SK-N-SH treated with all-trans-retinoic acid at 6 μM for 48 hours (cell line): ENCODE measurements at regions not wholly inside any gene's neighbourhood (a gene's known extent, or its start where the extent isn't known, plus 50 kb on each side); places are given as distances from the start of the nearest gene placed in this dataset.

Experiments
- CSDC2 ChIP-seq: fragments of 250-450 bp; sonication (Bioruptor Pico); IDR thresholded peaks from 2 replicates; pipeline ENCODE4 v1.5.0; 2020; ENCODE audit warnings: mild to moderate bottlenecking, moderate library complexity
- PATZ1 ChIP-seq: fragments of 250-450 bp; sonication (Bioruptor Pico); IDR thresholded peaks from 2 replicates; pipeline ENCODE4 v1.8.0; 2020; ENCODE audit warnings: mild to moderate bottlenecking, moderate library complexity, borderline replicate concordance
- POU6F1 ChIP-seq: fragments of 250-450 bp; sonication (Bioruptor Pico); IDR thresholded peaks from 2 replicates; pipeline ENCODE4 v1.8.0; 2021; ENCODE audit warnings: low read depth, mild to moderate bottlenecking, moderate library complexity, borderline replicate concordance
- PPARA ChIP-seq: fragments of 250-450 bp; sonication (Bioruptor Pico); IDR thresholded peaks from 2 replicates; pipeline ENCODE4 v1.5.0; 2020; ENCODE audit warnings: mild to moderate bottlenecking, borderline replicate concordance
- TCF4 ChIP-seq: fragments of 250-450 bp; sonication (Bioruptor Pico); IDR thresholded peaks from 2 replicates; pipeline ENCODE4 v1.8.0; 2021; ENCODE audit warnings: mild to moderate bottlenecking, moderate library complexity, borderline replicate concordance
- TSHZ2 ChIP-seq: fragments of 250-450 bp; sonication (Bioruptor Pico); IDR thresholded peaks from 2 replicates; pipeline ENCODE4 v1.5.0; 2020; ENCODE audit warnings: mild to moderate bottlenecking, moderate library complexity
- ZFP30 ChIP-seq: fragments of 450-650 bp; formaldehyde crosslinking; IDR thresholded peaks from 2 replicates; pipeline ENCODE4 v1.5.0; 2022; ENCODE audit warnings: mild to moderate bottlenecking, moderate library complexity
- ZNF70 ChIP-seq: fragments of 450-650 bp; formaldehyde crosslinking; IDR thresholded peaks from 2 replicates; pipeline ENCODE4 v1.5.0; 2020; ENCODE audit warnings: mild to moderate bottlenecking, moderate library complexity

GRCh38 chr4:106766519-106766918 lies 269.6 kb downstream of the DKK2 start:
- TF ChIP-seq POU6F1 (CRISPR knock-in tag) = no peak
- no peak for TF ChIP-seq PPARA (CRISPR knock-in tag)
- no peak for TF ChIP-seq CSDC2 (CRISPR knock-in tag)
- no peak for TF ChIP-seq PATZ1 (CRISPR knock-in tag)
- no peak for TF ChIP-seq TSHZ2 (CRISPR knock-in tag)
- TF ChIP-seq ZFP30 (CRISPR knock-in tag) = no peak
- no peak for TF ChIP-seq ZNF70
- TF ChIP-seq TCF4 (CRISPR knock-in tag) = no peak
